ENCODE measurements at regions not wholly inside any gene's neighbourhood (a gene's known extent, or its start where the extent isn't known, plus 50 kb on each side); places are given as distances from the start of the nearest gene placed in this dataset.

GRCh38 chrX:5425119-5425518 lies 803.5 kb downstream of the NLGN4X start:
- TF ChIP-seq POLR2A (IDR thresholded peaks at IDR 0.05; ENCODE audit: low read depth) (no peak), CTCF (IDR thresholded peaks at IDR 0.05) (no peak), POLR2AphosphoS5 (IDR thresholded peaks at IDR 0.05) (no peak), EP300 (IDR thresholded peaks at IDR 0.05) (no peak)
